NCI-H146 treated with DMSO at 0.1 percent for 48 hours (cell line): ENCODE measurements at regions not wholly inside any gene's neighbourhood (a gene's known extent, or its start where the extent isn't known, plus 50 kb on each side); places are given as distances from the start of the nearest gene placed in this dataset.

ENCODE experiments used
- DNase-seq: peaks from one replicate; lab custom pipeline; 2025; ENCODE audit not compliant: unreplicated experiment; lab: John Stamatoyannopoulos, UW

- DNase-seq: no peak
Measured at GRCh38 chr14:53478174-53478573, 325.1 kb upstream of the DDHD1 start.

GRCh38 chr14:53473480-53473879 lies 320.4 kb upstream of the DDHD1 start:
- DNase-seq: no peak

GRCh38 chr14:53472306-53472705 lies 319.2 kb upstream of the DDHD1 start:
- DNase-seq: no peak

GRCh38 chr14:53470351-53471043 lies 317.4 kb upstream of the DDHD1 start:
- DNase-seq: no peak

GRCh38 chr14:53468876-53469275 lies 315.8 kb upstream of the DDHD1 start:
- no peak for DNase-seq

GRCh38 chr14:53464376-53464775 lies 311.3 kb upstream of the DDHD1 start:
- no peak for DNase-seq

GRCh38 chr14:53462931-53463778 lies 310.0 kb upstream of the DDHD1 start:
- no peak for DNase-seq

- DNase-seq: no peak
Measured at GRCh38 chr14:53461858-53462257, 308.7 kb upstream of the DDHD1 start.

- no peak for DNase-seq
Measured at GRCh38 chr14:53460544-53460943, 307.4 kb upstream of the DDHD1 start.

- DNase-seq: no peak
Measured at GRCh38 chr14:53458368-53458814, 305.3 kb upstream of the DDHD1 start.

- DNase-seq: no peak
Measured at GRCh38 chr14:53456931-53457330, 303.8 kb upstream of the DDHD1 start.

- DNase-seq: no peak
Measured at GRCh38 chr14:53452005-53452673, 299.0 kb upstream of the DDHD1 start.

- DNase-seq: no peak
Measured at GRCh38 chr14:53450871-53451270, 297.7 kb upstream of the DDHD1 start.

- DNase-seq: no peak
Measured at GRCh38 chr14:53448682-53449081, 295.6 kb upstream of the DDHD1 start.

GRCh38 chr14:53444677-53445312 lies 291.7 kb upstream of the DDHD1 start:
- no peak for DNase-seq

GRCh38 chr14:53441789-53442188 lies 288.7 kb upstream of the DDHD1 start:
- DNase-seq: no peak

GRCh38 chr14:53437858-53438257 lies 284.7 kb upstream of the DDHD1 start:
- no peak for DNase-seq

GRCh38 chr14:53432378-53432802 lies 279.3 kb upstream of the DDHD1 start:
- DNase-seq: no peak

GRCh38 chr14:53430870-53431269 lies 277.7 kb upstream of the DDHD1 start:
- no peak for DNase-seq

GRCh38 chr14:53412819-53413675 lies 259.9 kb upstream of the DDHD1 start:
- no peak for DNase-seq
